ENCODE measurements at regions not wholly inside any gene's neighbourhood (a gene's known extent, or its start where the extent isn't known, plus 50 kb on each side); places are given as distances from the start of the nearest gene placed in this dataset.
A peak's percentile ranks its signal among the peaks of the same experiment; 100 is the strongest.

DNA sequence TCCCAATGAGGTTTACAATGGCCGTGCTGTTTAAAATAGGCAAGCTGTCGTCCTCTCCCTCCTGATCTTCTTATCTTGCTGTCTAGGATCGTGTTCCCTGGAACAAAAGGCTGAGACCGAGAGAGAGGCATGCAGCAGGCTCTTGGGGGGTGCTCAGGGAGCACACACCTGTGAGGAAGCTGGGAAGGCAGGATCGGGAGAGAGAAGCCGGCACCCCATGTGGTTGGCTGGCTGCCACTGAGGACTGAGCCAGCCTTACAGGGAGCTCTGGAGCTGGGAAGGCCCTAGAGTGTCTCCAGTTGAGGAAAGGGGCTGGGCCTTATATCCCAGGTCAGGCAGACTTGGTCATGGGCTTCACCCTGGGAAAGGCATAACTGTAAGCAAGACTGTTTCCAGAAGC lies 184.2 kb downstream of the LY86 start:
- Histone ChIP-seq H3K27ac (ENCODE audit: low read depth, low read length) (no peak overlapping the region), H3K79me1 (ENCODE audit: low read length) (no peaks in the 10 kb centered on the region), H3K4me3 (ENCODE audit: low read length) (no peak overlapping the region), H3K23ac (ENCODE audit: low read length) (no peak overlapping the region), H3K4me1 (ENCODE audit: control insufficient read depth, low read depth, low read length) (peaks cover 2% of the 10 kb centered on the region), H4K8ac (ENCODE audit: low read depth, low read length) (no peak overlapping the region), H4K5ac (ENCODE audit: low read length) (no peak overlapping the region), H3K9ac (ENCODE audit: low read length) (no peak overlapping the region), H3K36me3 (ENCODE audit: control insufficient read depth, insufficient read depth, low read length) (no peaks in the 10 kb centered on the region), H3K18ac (ENCODE audit: low read length) (no peak overlapping the region), H3K56ac (ENCODE audit: low read length) (peak overlapping the region; percentile 38), H2BK5ac (ENCODE audit: low read length) (no peak overlapping the region), H2BK15ac (replicated peaks; ENCODE audit: low read depth) (no peak overlapping the region), H3K79me2 (ENCODE audit: control insufficient read depth, insufficient read depth, low read length) (no peaks in the 10 kb centered on the region), H2BK120ac (ENCODE audit: low read depth, low read length) (no peak overlapping the region), H2AK5ac (ENCODE audit: low read length) (no peak overlapping the region), H3K27me3 (ENCODE audit: insufficient read depth, low read length, poor library complexity) (no peaks in the 10 kb centered on the region), H3K4me2 (ENCODE audit: low read length) (no peak overlapping the region), H3K4ac (ENCODE audit: low read depth, low read length) (no peak overlapping the region)
- peak; percentile 60 for DNase-seq
- WGBS (ENCODE audit: extremely low coverage, insufficient coverage, low lambda C conversion rate), result no CpG with 5 or more reads among the region's 6 CpGs

DNA sequence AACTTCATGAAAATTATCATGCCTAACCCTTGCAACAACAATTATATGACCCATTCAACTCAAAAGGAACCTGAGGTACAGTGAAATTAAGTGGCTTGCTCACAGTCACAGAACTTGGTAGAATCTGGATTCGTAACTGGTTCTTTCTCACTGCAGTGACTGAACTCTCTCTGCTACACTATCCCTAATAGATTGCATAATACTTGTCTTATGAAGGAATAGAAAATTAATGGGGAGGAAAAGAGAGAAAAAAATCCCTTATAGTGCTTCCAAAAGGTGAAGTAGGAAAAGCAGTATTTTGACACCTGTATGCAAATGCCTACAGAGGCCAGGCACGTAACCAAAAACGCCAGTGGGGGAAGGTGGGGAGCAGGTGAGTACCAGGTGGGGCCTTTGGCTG lies 186.6 kb downstream of the LY86 start:
- no peak overlapping the region for H3K18ac ChIP-seq (ENCODE audit: low read length)
- no peak overlapping the region for H3K56ac ChIP-seq (ENCODE audit: low read length)
- H3K4me3 ChIP-seq (ENCODE audit: low read length), result no peak overlapping the region
- WGBS (ENCODE audit: extremely low coverage, insufficient coverage, low lambda C conversion rate), result no CpG with 5 or more reads among the region's 3 CpGs
- no peaks in the 10 kb centered on the region for H3K79me1 ChIP-seq (ENCODE audit: low read length)
- no peak overlapping the region for H3K4me2 ChIP-seq (ENCODE audit: low read length)
- no peak overlapping the region for H4K8ac ChIP-seq (ENCODE audit: low read depth, low read length)
- H2BK120ac ChIP-seq (ENCODE audit: low read depth, low read length), result no peak overlapping the region
- no peaks in the 10 kb centered on the region for H3K27me3 ChIP-seq (ENCODE audit: insufficient read depth, low read length, poor library complexity)
- H3K36me3 ChIP-seq (ENCODE audit: control insufficient read depth, insufficient read depth, low read length), result no peaks in the 10 kb centered on the region
- no peak overlapping the region for H3K4ac ChIP-seq (ENCODE audit: low read depth, low read length)
- H4K5ac ChIP-seq (ENCODE audit: low read length), result no peak overlapping the region
- H3K4me1 ChIP-seq (ENCODE audit: control insufficient read depth, low read depth, low read length), result peaks cover 2% of the 10 kb centered on the region
- no peak for DNase-seq
- H2BK15ac ChIP-seq (replicated peaks; ENCODE audit: low read depth), result no peak overlapping the region
- no peak overlapping the region for H2BK5ac ChIP-seq (ENCODE audit: low read length)
- H2AK5ac ChIP-seq (ENCODE audit: low read length), result no peak overlapping the region
- no peak overlapping the region for H3K23ac ChIP-seq (ENCODE audit: low read length)
- H3K9ac ChIP-seq (ENCODE audit: low read length), result no peak overlapping the region
- no peak overlapping the region for H3K27ac ChIP-seq (ENCODE audit: low read depth, low read length)
- H3K79me2 ChIP-seq (ENCODE audit: control insufficient read depth, insufficient read depth, low read length), result no peaks in the 10 kb centered on the region

DNA sequence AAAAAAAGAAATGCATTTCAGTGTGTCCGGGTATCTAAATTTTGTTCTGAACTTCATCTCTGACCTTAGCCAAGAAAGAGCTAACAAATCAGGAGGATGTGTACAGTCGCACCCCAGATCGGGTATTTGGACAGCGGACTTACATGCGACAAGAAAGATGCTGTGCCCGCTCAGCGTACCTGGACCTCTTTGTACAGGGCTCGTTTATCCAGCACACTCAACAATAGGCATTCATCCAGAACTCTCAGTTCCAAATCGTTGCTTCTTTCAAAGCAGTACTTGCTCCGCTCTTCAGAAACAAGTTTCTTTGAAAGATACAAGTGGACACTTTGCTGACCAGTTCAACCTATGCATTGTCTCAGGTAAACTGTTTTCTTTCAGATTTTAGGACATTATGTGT lies 191.7 kb downstream of the LY86 start:
- Histone ChIP-seq H3K9ac (ENCODE audit: low read length) (no peak overlapping the region), H3K36me3 (ENCODE audit: control insufficient read depth, insufficient read depth, low read length) (no peaks in the 10 kb centered on the region), H3K56ac (ENCODE audit: low read length) (no peak overlapping the region), H3K27ac (ENCODE audit: low read depth, low read length) (no peak overlapping the region), H2BK5ac (ENCODE audit: low read length) (no peak overlapping the region), H3K4me3 (ENCODE audit: low read length) (no peak overlapping the region), H2AK5ac (ENCODE audit: low read length) (no peak overlapping the region), H3K79me1 (ENCODE audit: low read length) (no peaks in the 10 kb centered on the region), H3K27me3 (ENCODE audit: insufficient read depth, low read length, poor library complexity) (no peaks in the 10 kb centered on the region), H4K8ac (ENCODE audit: low read depth, low read length) (no peak overlapping the region), H3K23ac (ENCODE audit: low read length) (no peak overlapping the region), H3K4me2 (ENCODE audit: low read length) (no peak overlapping the region), H3K79me2 (ENCODE audit: control insufficient read depth, insufficient read depth, low read length) (no peaks in the 10 kb centered on the region), H2BK120ac (ENCODE audit: low read depth, low read length) (no peak overlapping the region), H2BK15ac (replicated peaks; ENCODE audit: low read depth) (no peak overlapping the region), H3K18ac (ENCODE audit: low read length) (no peak overlapping the region), H3K4me1 (ENCODE audit: control insufficient read depth, low read depth, low read length) (no peaks in the 10 kb centered on the region), H3K4ac (ENCODE audit: low read depth, low read length) (no peak overlapping the region), H4K5ac (ENCODE audit: low read length) (no peak overlapping the region)
- no CpG with 5 or more reads among the region's 10 CpGs for WGBS (ENCODE audit: extremely low coverage, insufficient coverage, low lambda C conversion rate)
- DNase-seq, result no peak

DNA sequence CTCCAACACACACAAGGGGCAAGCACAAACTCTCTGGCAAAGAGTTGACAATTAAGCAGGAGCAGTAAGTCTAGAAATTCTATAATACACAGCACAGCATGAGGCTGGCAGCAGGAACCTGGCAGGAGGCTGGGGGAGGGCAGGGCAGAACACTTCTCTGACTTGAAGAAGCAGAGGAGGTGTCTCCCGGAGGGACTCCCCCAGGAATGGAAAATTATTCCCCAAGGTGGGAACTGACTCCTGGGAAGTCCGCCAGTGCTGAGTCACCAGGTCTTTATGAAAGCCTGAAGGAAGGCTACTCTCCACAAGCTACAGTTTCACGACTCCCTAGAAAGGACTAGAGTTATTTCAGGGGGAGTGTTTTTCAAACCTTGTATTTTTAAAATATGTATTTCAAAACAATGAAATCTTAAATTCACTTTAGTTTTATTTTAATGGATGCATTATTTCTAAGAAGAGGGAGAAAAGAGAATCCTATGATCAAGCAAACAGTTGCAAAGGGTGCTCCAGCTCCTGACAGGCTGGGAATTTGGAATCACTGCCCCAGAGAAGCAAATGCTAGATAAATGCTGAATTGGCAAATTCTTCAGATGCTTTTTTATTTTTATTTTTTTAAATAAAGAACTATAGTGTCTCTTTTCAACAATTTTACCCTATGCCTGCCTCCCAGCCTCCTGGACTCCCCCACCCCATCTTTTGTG lies 192.8 kb downstream of the LY86 start:
- Histone ChIP-seq H3K27ac (ENCODE audit: low read depth, low read length) (no peak overlapping the region), H4K8ac (ENCODE audit: low read depth, low read length) (no peak overlapping the region), H3K79me2 (ENCODE audit: control insufficient read depth, insufficient read depth, low read length) (no peaks in the 10 kb centered on the region), H3K23ac (ENCODE audit: low read length) (no peak overlapping the region), H2BK15ac (replicated peaks; ENCODE audit: low read depth) (no peak overlapping the region), H4K5ac (ENCODE audit: low read length) (no peak overlapping the region), H3K27me3 (ENCODE audit: insufficient read depth, low read length, poor library complexity) (no peaks in the 10 kb centered on the region), H3K36me3 (ENCODE audit: control insufficient read depth, insufficient read depth, low read length) (no peaks in the 10 kb centered on the region), H2BK5ac (ENCODE audit: low read length) (no peak overlapping the region), H2AK5ac (ENCODE audit: low read length) (no peak overlapping the region), H3K18ac (ENCODE audit: low read length) (peak overlapping the region; percentile 91), H3K4ac (ENCODE audit: low read depth, low read length) (no peak overlapping the region), H3K4me1 (ENCODE audit: control insufficient read depth, low read depth, low read length) (no peaks in the 10 kb centered on the region), H2BK120ac (ENCODE audit: low read depth, low read length) (no peak overlapping the region), H3K56ac (ENCODE audit: low read length) (peak overlapping the region; percentile 45), H3K9ac (ENCODE audit: low read length) (no peak overlapping the region), H3K4me3 (ENCODE audit: low read length) (no peak overlapping the region), H3K79me1 (ENCODE audit: low read length) (no peaks in the 10 kb centered on the region), H3K4me2 (ENCODE audit: low read length) (no peak overlapping the region)
- WGBS (ENCODE audit: extremely low coverage, insufficient coverage, low lambda C conversion rate), result no CpG with 5 or more reads among the region's 3 CpGs
- peak; percentile 75 for DNase-seq

DNA sequence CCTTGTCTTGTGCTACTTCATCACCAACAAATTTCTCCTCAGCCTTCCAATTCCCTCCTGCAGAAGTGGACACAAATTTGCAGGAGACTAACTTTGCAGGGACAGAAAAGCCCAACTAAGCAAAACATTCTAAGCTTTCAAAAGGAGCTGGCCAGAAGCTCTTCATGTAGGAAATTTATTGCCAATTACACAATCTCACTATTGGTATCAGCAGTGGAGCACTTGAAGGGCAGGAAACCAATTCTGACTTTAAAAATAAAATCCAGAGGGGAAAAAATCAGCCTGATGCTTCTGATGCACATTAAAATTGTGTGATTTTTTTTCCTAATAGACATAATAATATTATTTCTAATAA lies 193.3 kb downstream of the LY86 start:
- Histone ChIP-seq H3K18ac (ENCODE audit: low read length) (peak overlapping the region; percentile 47), H3K23ac (ENCODE audit: low read length) (no peak overlapping the region), H3K56ac (ENCODE audit: low read length) (no peak overlapping the region), H3K4me2 (ENCODE audit: low read length) (no peak overlapping the region), H3K9ac (ENCODE audit: low read length) (no peak overlapping the region), H4K5ac (ENCODE audit: low read length) (no peak overlapping the region), H3K36me3 (ENCODE audit: control insufficient read depth, insufficient read depth, low read length) (no peaks in the 10 kb centered on the region), H2BK5ac (ENCODE audit: low read length) (no peak overlapping the region), H3K4me3 (ENCODE audit: low read length) (no peak overlapping the region), H3K4me1 (ENCODE audit: control insufficient read depth, low read depth, low read length) (no peaks in the 10 kb centered on the region), H3K79me1 (ENCODE audit: low read length) (no peaks in the 10 kb centered on the region), H4K8ac (ENCODE audit: low read depth, low read length) (no peak overlapping the region), H3K27me3 (ENCODE audit: insufficient read depth, low read length, poor library complexity) (no peaks in the 10 kb centered on the region), H3K79me2 (ENCODE audit: control insufficient read depth, insufficient read depth, low read length) (no peaks in the 10 kb centered on the region), H2BK15ac (replicated peaks; ENCODE audit: low read depth) (no peak overlapping the region), H3K27ac (ENCODE audit: low read depth, low read length) (no peak overlapping the region), H2BK120ac (ENCODE audit: low read depth, low read length) (no peak overlapping the region), H2AK5ac (ENCODE audit: low read length) (no peak overlapping the region), H3K4ac (ENCODE audit: low read depth, low read length) (no peak overlapping the region)
- DNase-seq, result no peak

DNA sequence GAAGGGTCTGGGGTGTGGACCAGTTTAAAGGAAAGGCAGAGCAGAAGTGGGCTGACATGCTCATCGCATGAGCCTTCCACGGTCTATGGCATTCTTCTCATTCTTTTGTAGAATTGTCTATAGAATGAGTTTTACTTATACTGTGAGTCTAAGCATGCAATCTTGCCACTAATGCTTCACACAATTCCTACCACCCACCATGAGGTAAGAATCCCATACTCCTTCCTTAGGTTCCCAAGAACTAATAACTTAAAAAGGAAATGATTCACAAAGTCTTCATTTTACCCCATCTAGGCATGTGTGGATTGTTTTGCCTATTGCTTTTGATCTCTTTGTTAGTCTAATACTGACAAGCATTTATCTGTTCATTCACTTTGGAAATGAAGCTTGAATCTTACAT lies 195.2 kb downstream of the LY86 start:
- Histone ChIP-seq H4K5ac (ENCODE audit: low read length) (no peak overlapping the region), H3K27me3 (ENCODE audit: insufficient read depth, low read length, poor library complexity) (no peaks in the 10 kb centered on the region), H2AK5ac (ENCODE audit: low read length) (no peak overlapping the region), H3K23ac (ENCODE audit: low read length) (no peak overlapping the region), H3K4me2 (ENCODE audit: low read length) (no peak overlapping the region), H2BK5ac (ENCODE audit: low read length) (no peak overlapping the region), H4K8ac (ENCODE audit: low read depth, low read length) (no peak overlapping the region), H3K4me1 (ENCODE audit: control insufficient read depth, low read depth, low read length) (no peaks in the 10 kb centered on the region), H3K36me3 (ENCODE audit: control insufficient read depth, insufficient read depth, low read length) (no peaks in the 10 kb centered on the region), H3K9ac (ENCODE audit: low read length) (no peak overlapping the region), H3K79me2 (ENCODE audit: control insufficient read depth, insufficient read depth, low read length) (no peaks in the 10 kb centered on the region), H2BK120ac (ENCODE audit: low read depth, low read length) (no peak overlapping the region), H3K4ac (ENCODE audit: low read depth, low read length) (no peak overlapping the region), H3K18ac (ENCODE audit: low read length) (no peak overlapping the region), H2BK15ac (replicated peaks; ENCODE audit: low read depth) (no peak overlapping the region), H3K56ac (ENCODE audit: low read length) (no peak overlapping the region), H3K27ac (ENCODE audit: low read depth, low read length) (no peak overlapping the region), H3K4me3 (ENCODE audit: low read length) (no peak overlapping the region), H3K79me1 (ENCODE audit: low read length) (no peaks in the 10 kb centered on the region)
- DNase-seq, result no peak
- no CpG with 5 or more reads among the region's 2 CpGs for WGBS (ENCODE audit: extremely low coverage, insufficient coverage, low lambda C conversion rate)

Measured in mesendoderm (in vitro differentiated cells).